Caco-2 (cell line): ENCODE measurements at regions not wholly inside any gene's neighbourhood (a gene's known extent, or its start where the extent isn't known, plus 50 kb on each side); places are given as distances from the start of the nearest gene placed in this dataset.

ENCODE experiments used
- BruUV-seq: library from RNA; stranded (reverse); fragments of 400-500 nt; replicated peaks from 2 replicates; lab custom pipeline; 2021; lab: Mats Ljungman, UMichigan
- CTCF ChIA-PET: fragments of 300-600 bp; sonication (Branson Sonifier 250); formaldehyde crosslinking; loops from one replicate; lab custom pipeline; 2022; ENCODE audit warnings: antibody characterized with exemption; lab: Charles Lee
- POLR2A ChIA-PET: fragments of 300-600 bp; sonication (Branson Sonifier 250); formaldehyde crosslinking; loops from one replicate; lab custom pipeline; 2022; ENCODE audit warnings: antibody characterized with exemption; lab: Charles Lee
- DNase-seq, 2 experiments: peaks; one replicate each; pipeline versions ENCODE4 v3.0.0 to v3.0.0-alpha.2; 2020 to 2022
- H3K27me3 ChIP-seq: replicated peaks from 2 replicates; pipeline ENCODE4 v1.6.0; 2011; ENCODE audit warnings: low read length; ENCODE audit not compliant: control insufficient read depth, insufficient read depth
- H3K36me3 ChIP-seq: 2 replicates; pipeline ENCODE4 v1.5.1; 2011; ENCODE audit warnings: low read length; ENCODE audit not compliant: control insufficient read depth, insufficient read depth
- H3K4me1 ChIP-seq: fragments of 250-450 bp; sonication (Bioruptor Pico); 2 replicates; pipeline ENCODE4 v1.5.1; 2020; ENCODE audit warnings: mild to moderate bottlenecking
- H3K4me3 ChIP-seq: 2 replicates; pipeline ENCODE4 v1.5.1; 2011; ENCODE audit warnings: low read depth, mild to moderate bottlenecking, control low read depth, low read length
- H3K9me3 ChIP-seq: fragments of 250-450 bp; sonication (Bioruptor Pico); 2 replicates; pipeline ENCODE4 v1.5.1; 2020; ENCODE audit warnings: mild to moderate bottlenecking, moderate library complexity
- H3K27ac Mint-ChIP-seq: one replicate; pipeline ENCODE4 v1.8.0; 2022; ENCODE audit warnings: mixed read lengths; ENCODE audit not compliant: unreplicated experiment
- H3K27me3 Mint-ChIP-seq: one replicate; pipeline ENCODE4 v1.8.0; 2022; ENCODE audit warnings: mixed read lengths; ENCODE audit not compliant: insufficient read depth, unreplicated experiment
- H3K36me3 Mint-ChIP-seq: one replicate; pipeline ENCODE4 v1.8.0; 2022; ENCODE audit warnings: mild to moderate bottlenecking, mixed read lengths; ENCODE audit not compliant: insufficient read depth, unreplicated experiment
- H3K4me1 Mint-ChIP-seq: one replicate; pipeline ENCODE4 v1.8.0; 2022; ENCODE audit warnings: low read depth, mixed read lengths; ENCODE audit not compliant: unreplicated experiment
- H3K4me3 Mint-ChIP-seq: one replicate; pipeline ENCODE4 v1.8.0; 2022; ENCODE audit warnings: mild to moderate bottlenecking, moderate library complexity, mixed read lengths; ENCODE audit not compliant: unreplicated experiment
- H3K9me3 Mint-ChIP-seq: one replicate; pipeline ENCODE4 v1.8.0; 2022; ENCODE audit warnings: mixed read lengths; ENCODE audit not compliant: unreplicated experiment
- CTCF ChIP-seq, 2 experiments: fragments of 200-600 bp in 1 of 2; IDR thresholded peaks; 1 replicate in 1 of 2; 2 replicates in 1 of 2; pipeline versions ENCODE4 v1.5.1 to v1.8.0; 2011 to 2022; ENCODE audit warnings: antibody characterized with exemption in 1 of 2, control low read depth in 1 of 2, inconsistent platforms in 1 of 2, low read depth in 1 of 2, low read length in 1 of 2, mild to moderate bottlenecking in 1 of 2, moderate library complexity in 1 of 2; ENCODE audit not compliant: insufficient read depth in 1 of 2, severe bottlenecking in 1 of 2, unreplicated experiment in 1 of 2
- intact Hi-C: fragments of 100-400 bp; cut with micrococcal nuclease; formaldehyde crosslinking; loops from one replicate; pipeline ENCODE4 v1.10.0; 2022; ENCODE audit not compliant: unreplicated experiment

DNA sequence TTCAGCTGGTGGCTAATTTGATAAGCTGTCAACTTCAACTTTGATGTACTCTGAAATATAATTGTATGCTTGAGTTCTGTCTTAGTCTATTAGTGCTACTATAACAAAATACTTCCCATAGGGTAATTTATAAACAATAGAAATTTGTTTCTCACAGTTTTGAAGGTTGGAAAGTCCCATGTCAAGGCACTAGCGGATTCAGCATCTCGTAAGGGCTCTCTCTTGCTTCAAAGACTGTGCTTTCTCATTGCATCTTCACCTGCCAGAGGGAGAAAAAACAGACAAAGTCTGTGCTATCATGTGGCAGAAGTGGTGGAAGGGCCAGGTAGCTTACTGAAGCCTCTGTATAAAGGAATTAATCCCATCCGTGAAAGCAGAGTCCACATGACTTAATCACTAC is 409.2 kb downstream of the CDH7 start:
- no peaks in the 10 kb centered on the region for H3K36me3 ChIP-seq
- no peaks in the 10 kb centered on the region for H3K4me1 Mint-ChIP-seq
- TF ChIP-seq CTCF (IDR thresholded peaks at IDR 0.05; ENCODE audit: insufficient read depth in 1 of 2, low read depth in 1 of 2, low read length in 1 of 2, severe bottlenecking in 1 of 2, unreplicated experiment in 1 of 2): no peak
- no peaks in the 10 kb centered on the region for H3K27me3 Mint-ChIP-seq
- no peak overlapping the region for H3K4me3 Mint-ChIP-seq
- DNase-seq: no peak
- no peak overlapping the region for H3K4me3 ChIP-seq
- no TSS peak for BruUV-seq
- ChIA-PET CTCF (no interaction called here), POLR2A (no interaction called here)
- H3K36me3 Mint-ChIP-seq: no peaks in the 10 kb centered on the region
- no peaks in the 10 kb centered on the region for H3K9me3 ChIP-seq
- no peaks in the 10 kb centered on the region for H3K9me3 Mint-ChIP-seq
- H3K4me1 ChIP-seq: no peaks in the 10 kb centered on the region
- no peak overlapping the region for H3K27ac Mint-ChIP-seq
- no peaks in the 10 kb centered on the region for H3K27me3 ChIP-seq
- intact Hi-C loops: no loop called here

DNA sequence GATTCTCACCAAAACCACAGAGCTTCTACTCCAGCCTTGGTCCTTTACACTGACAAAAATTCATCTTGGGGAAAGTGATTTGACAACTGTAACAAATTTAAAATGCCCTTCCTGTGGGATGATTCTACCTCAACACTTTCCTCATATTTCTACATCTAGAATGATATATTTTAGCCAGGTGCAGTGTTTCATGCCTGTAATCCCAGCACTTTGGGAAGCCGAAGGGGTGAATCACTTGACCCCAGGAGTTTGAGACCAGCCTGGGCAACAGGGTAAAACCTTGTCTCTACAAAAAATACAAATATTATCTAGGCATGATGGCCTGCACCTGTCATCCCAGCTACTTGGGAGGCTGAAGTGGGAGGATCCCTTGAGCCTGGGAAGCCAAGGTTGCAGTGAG is 408.6 kb downstream of the CDH7 start:
- ChIA-PET POLR2A (no interaction called here), CTCF (no interaction called here)
- Mint-ChIP-seq H3K27me3 (no peaks in the 10 kb centered on the region), H3K4me3 (no peak overlapping the region), H3K9me3 (no peaks in the 10 kb centered on the region), H3K36me3 (no peaks in the 10 kb centered on the region), H3K4me1 (no peaks in the 10 kb centered on the region), H3K27ac (no peak overlapping the region)
- no TSS peak for BruUV-seq
- Histone ChIP-seq H3K27me3 (no peaks in the 10 kb centered on the region), H3K4me3 (no peak overlapping the region), H3K36me3 (no peaks in the 10 kb centered on the region), H3K4me1 (no peaks in the 10 kb centered on the region), H3K9me3 (no peaks in the 10 kb centered on the region)
- intact Hi-C loops: no loop called here
- TF ChIP-seq CTCF (IDR thresholded peaks at IDR 0.05; ENCODE audit: insufficient read depth in 1 of 2, low read depth in 1 of 2, low read length in 1 of 2, severe bottlenecking in 1 of 2, unreplicated experiment in 1 of 2): no peak
- DNase-seq: no peak

DNA sequence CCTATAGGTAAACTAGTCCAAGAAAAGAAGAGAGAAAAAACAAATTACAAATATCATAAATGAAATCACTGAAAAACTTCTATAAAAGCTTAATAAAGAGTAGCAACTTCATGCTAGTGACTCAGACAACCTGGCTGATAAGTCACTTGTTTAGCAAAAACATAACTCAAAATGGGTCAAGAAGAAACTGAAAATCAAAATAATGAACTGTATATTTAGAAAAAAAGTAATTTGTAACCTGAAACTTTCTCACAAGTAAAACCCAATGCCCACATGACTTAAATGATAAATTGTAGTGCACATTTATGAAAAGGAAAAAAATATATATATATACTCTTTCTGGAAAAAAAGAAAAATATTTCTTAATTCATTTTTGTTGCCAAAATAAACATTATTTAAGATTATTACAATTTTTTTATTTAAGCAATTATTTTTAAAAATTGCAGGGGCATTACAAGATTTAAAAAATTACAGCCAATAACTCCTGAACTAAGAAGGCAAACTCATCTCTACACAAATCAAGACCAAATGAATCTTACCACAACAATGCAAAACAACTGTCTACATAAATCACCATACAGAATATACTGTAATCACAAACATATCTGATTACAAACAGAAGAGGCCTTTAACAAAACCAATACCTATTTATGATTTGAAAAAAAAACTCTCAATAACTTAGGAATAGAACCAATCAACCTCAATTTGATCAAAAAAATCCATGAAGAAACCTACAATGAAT is 406.3 kb downstream of the CDH7 start:
- H3K9me3 ChIP-seq: no peaks in the 10 kb centered on the region
- H3K36me3 ChIP-seq: no peaks in the 10 kb centered on the region
- Mint-ChIP-seq H3K27ac (no peak overlapping the region), H3K36me3 (no peaks in the 10 kb centered on the region), H3K9me3 (no peaks in the 10 kb centered on the region), H3K4me3 (no peak overlapping the region), H3K27me3 (no peaks in the 10 kb centered on the region), H3K4me1 (no peaks in the 10 kb centered on the region)
- H3K27me3 ChIP-seq: no peaks in the 10 kb centered on the region
- H3K4me3 ChIP-seq: no peak overlapping the region
- intact Hi-C loops: no loop called here
- ChIA-PET CTCF (no interaction called here), POLR2A (no interaction called here)
- H3K4me1 ChIP-seq: no peaks in the 10 kb centered on the region
- TF ChIP-seq CTCF (IDR thresholded peaks at IDR 0.05; ENCODE audit: insufficient read depth in 1 of 2, low read depth in 1 of 2, low read length in 1 of 2, severe bottlenecking in 1 of 2, unreplicated experiment in 1 of 2): no peak
- no peak for DNase-seq
- no TSS peak for BruUV-seq
